Osteoblast (primary cell): ENCODE measurements at regions not wholly inside any gene's neighbourhood (a gene's known extent, or its start where the extent isn't known, plus 50 kb on each side); places are given as distances from the start of the nearest gene placed in this dataset.

ENCODE experiments used
- DNase-seq: peaks from one replicate; pipeline ENCODE4 v3.0.0; 2011; ENCODE audit warnings: low spot score, mixed read lengths; ENCODE audit not compliant: insufficient read length; ENCODE audit errors: missing footprints
- H2AFZ ChIP-seq: 2 replicates; pipeline ENCODE4 v1.6.0; 2011; ENCODE audit warnings: mild to moderate bottlenecking, low read length
- H3K27ac ChIP-seq: 2 replicates; pipeline ENCODE4 v1.5.1; 2011; ENCODE audit warnings: mild to moderate bottlenecking, low read depth, low read length, moderate library complexity
- H3K27me3 ChIP-seq: 2 replicates; pipeline ENCODE4 v1.6.0; 2012; ENCODE audit warnings: mild to moderate bottlenecking, control low read depth, inconsistent platforms, low read length, moderate library complexity; ENCODE audit not compliant: insufficient read depth
- H3K36me3 ChIP-seq: 2 replicates; pipeline ENCODE4 v1.5.1; 2011; ENCODE audit warnings: mild to moderate bottlenecking, low read length, control low read depth, moderate library complexity; ENCODE audit not compliant: insufficient read depth
- H3K4me1 ChIP-seq: 2 replicates; pipeline ENCODE4 v1.5.1; 2011; ENCODE audit warnings: mild to moderate bottlenecking, low read length, control low read depth, moderate library complexity; ENCODE audit not compliant: insufficient read depth
- H3K4me2 ChIP-seq: 2 replicates; pipeline ENCODE4 v1.6.0; 2011; ENCODE audit warnings: mild to moderate bottlenecking, low read length; ENCODE audit not compliant: insufficient read depth
- H3K4me3 ChIP-seq: fragments of 200-600 bp; sonication (generic); 3 replicates; pipeline ENCODE4 v1.5.1; 2012; ENCODE audit warnings: mild to moderate bottlenecking, low read length, inconsistent platforms; ENCODE audit not compliant: insufficient read depth
- H3K79me2 ChIP-seq: 2 replicates; pipeline ENCODE4 v1.6.0; 2012; ENCODE audit warnings: mild to moderate bottlenecking, low read length, control low read depth, inconsistent platforms; ENCODE audit not compliant: insufficient read depth
- H3K9me3 ChIP-seq: 2 replicates; pipeline ENCODE4 v1.5.1; 2011; ENCODE audit warnings: low read depth, low read length, control low read depth
- H4K20me1 ChIP-seq: 2 replicates; pipeline ENCODE4 v1.6.0; 2012; ENCODE audit warnings: mild to moderate bottlenecking, low read length, control low read depth; ENCODE audit not compliant: insufficient read depth
- TF ChIP-seq, protein P1 (sequence below): IDR thresholded peaks from 2 replicates; pipeline ENCODE4 v1.5.1; 2011; ENCODE audit warnings: mild to moderate bottlenecking, low read depth, low read length, moderate library complexity; ENCODE audit errors: extremely low read depth

DNA sequence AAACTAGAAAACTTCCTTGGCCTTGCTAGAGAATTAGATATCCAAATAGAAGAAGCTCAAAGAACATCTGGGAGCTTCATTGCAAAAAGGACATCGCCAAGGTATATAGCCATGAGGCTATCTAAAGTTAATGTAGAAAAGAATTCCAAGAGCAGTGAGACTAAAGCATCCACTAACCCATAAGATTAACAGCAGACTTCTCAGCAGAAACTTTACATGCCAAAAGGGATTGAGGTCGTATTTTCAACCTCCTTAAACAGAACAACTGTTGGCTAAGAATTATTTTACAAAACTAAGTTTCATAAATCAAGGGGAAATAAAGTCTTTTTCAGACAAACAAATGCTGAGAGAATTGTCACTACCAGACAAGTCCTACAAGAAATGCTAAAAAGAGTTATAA lies 149.1 kb upstream of the COL21A1 start:
- TF ChIP-seq, protein P1, sequence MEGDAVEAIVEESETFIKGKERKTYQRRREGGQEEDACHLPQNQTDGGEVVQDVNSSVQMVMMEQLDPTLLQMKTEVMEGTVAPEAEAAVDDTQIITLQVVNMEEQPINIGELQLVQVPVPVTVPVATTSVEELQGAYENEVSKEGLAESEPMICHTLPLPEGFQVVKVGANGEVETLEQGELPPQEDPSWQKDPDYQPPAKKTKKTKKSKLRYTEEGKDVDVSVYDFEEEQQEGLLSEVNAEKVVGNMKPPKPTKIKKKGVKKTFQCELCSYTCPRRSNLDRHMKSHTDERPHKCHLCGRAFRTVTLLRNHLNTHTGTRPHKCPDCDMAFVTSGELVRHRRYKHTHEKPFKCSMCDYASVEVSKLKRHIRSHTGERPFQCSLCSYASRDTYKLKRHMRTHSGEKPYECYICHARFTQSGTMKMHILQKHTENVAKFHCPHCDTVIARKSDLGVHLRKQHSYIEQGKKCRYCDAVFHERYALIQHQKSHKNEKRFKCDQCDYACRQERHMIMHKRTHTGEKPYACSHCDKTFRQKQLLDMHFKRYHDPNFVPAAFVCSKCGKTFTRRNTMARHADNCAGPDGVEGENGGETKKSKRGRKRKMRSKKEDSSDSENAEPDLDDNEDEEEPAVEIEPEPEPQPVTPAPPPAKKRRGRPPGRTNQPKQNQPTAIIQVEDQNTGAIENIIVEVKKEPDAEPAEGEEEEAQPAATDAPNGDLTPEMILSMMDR = no peak
- no peaks in the 10 kb centered on the region for H3K36me3 ChIP-seq
- no peak for DNase-seq
- H3K4me3 ChIP-seq = no peak overlapping the region
- H3K27ac ChIP-seq = no peak overlapping the region
- H3K27me3 ChIP-seq = no peaks in the 10 kb centered on the region
- H3K4me1 ChIP-seq = no peaks in the 10 kb centered on the region
- H4K20me1 ChIP-seq = no peaks in the 10 kb centered on the region
- H3K4me2 ChIP-seq = no peak overlapping the region
- H3K79me2 ChIP-seq = no peaks in the 10 kb centered on the region
- no peaks in the 10 kb centered on the region for H3K9me3 ChIP-seq
- no peak overlapping the region for H2AFZ ChIP-seq

DNA sequence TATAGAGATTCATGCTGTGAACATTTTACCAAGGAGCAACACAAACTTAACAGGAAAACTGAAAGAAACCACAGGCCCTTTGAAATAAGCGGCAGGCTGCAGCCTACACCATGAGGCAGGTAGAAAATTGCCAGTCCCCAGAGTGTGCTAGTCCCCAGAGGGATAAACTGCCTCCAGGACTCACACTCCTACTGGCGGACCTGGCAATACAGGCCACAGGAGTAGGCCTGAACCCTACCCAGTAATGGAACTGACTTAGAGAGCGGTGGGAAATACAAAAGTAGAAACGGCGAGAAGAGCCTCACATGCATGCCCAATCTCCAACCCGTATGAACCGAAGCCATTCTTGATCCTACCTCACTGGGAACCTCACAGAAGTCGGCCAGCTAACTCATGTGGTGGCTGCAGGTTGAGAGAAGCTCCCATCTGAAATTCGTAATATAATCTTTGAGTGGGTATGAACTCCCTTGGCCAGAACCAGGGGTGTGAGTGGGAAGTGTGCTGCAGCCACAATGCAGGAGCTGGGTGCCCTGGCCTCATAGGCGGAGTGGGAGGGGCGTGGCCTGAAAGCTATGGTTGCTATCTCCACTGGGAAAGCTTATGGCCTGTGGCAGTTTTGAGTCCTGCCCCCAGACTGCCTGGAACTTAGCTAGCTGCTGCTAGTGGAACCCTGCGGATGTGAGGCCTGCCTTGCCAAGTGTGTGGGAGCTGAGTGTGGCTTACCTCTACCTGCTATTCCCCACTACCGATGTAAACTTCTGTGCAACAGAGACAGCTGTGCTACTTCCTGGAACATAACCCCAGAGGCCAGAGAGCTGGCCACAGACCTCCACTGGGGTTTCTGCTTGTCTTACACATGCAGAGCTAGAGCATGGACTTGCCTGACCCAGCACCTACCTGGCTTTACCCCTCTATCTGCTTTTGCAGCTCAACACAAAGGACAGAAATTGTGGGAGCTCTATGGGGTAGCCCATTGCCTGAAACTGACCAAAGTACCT lies 146.5 kb upstream of the COL21A1 start:
- Histone ChIP-seq H4K20me1 (no peaks in the 10 kb centered on the region), H3K4me3 (no peak overlapping the region), H3K27ac (no peak overlapping the region), H3K79me2 (no peaks in the 10 kb centered on the region), H3K4me1 (no peaks in the 10 kb centered on the region), H2AFZ (no peak overlapping the region), H3K4me2 (no peak overlapping the region), H3K27me3 (no peaks in the 10 kb centered on the region), H3K36me3 (no peaks in the 10 kb centered on the region), H3K9me3 (no peaks in the 10 kb centered on the region)
- TF ChIP-seq, protein P1 = no peak
- DNase-seq = no peak

DNA sequence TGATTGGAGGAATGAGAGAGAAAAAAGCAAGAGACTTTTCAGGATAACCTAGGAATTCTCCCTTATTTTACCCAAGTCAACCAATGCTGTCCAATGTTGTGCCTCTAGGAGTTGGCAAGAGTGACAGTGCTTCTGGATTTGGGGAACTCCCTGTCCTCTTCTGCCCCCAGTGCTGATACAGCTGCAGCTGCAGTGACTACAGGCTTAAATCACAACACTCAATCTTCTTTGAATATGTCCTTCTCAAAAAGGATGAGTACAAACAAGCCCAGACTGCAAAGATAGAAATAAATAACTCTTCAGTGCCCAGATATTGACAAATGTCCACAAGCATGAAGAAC lies 141.0 kb upstream of the COL21A1 start:
- Histone ChIP-seq H3K36me3 (no peaks in the 10 kb centered on the region), H3K27ac (no peak overlapping the region), H3K4me1 (no peaks in the 10 kb centered on the region), H3K27me3 (no peaks in the 10 kb centered on the region), H2AFZ (no peak overlapping the region), H3K4me2 (no peak overlapping the region), H3K4me3 (no peak overlapping the region), H3K9me3 (no peaks in the 10 kb centered on the region), H4K20me1 (no peaks in the 10 kb centered on the region), H3K79me2 (no peaks in the 10 kb centered on the region)
- no peak for DNase-seq
- TF ChIP-seq, protein P1 = no peak

DNA sequence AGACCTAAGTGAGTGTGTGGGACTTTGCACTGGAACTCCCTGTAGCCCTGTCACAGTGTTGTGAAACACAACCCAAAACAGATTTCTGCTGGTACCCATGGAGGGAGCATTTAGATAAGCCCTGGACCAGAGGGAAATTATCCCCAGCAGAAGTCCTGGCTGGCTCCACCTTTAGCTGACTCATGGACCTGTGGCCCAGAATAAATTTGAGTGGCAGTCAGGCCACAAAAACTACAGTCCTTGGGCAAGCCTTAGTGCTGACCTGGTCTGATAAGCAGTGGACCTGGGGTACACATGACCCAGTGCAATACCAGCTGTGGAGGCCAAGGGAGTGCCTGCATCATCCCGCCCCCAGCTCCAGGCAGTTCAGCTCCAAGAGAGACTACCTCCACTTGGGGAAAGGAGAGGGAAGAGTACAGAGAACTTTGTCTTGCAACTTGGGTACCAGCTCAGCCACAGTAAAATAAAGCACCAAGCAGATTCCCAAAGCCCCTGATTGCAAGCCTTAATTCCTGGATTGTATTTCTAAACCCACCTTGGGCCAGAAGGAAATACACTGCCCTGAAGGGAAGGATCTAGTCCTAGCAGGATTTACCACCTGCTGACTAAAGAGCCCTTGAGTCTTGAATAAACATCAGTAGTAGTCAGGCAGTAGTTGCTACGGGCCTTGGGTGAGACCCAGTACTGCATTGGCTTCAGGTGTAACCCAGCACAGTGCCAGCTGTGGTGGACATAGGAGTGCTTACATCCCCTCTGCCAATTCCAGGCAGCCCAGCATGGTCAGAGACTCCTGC lies 140.4 kb upstream of the COL21A1 start:
- H3K4me3 ChIP-seq = no peak overlapping the region
- H4K20me1 ChIP-seq = no peaks in the 10 kb centered on the region
- no peaks in the 10 kb centered on the region for H3K36me3 ChIP-seq
- H3K27me3 ChIP-seq = no peaks in the 10 kb centered on the region
- H3K9me3 ChIP-seq = no peaks in the 10 kb centered on the region
- H3K4me2 ChIP-seq = no peak overlapping the region
- no peaks in the 10 kb centered on the region for H3K79me2 ChIP-seq
- TF ChIP-seq, protein P1 = no peak
- DNase-seq = no peak
- no peak overlapping the region for H2AFZ ChIP-seq
- H3K4me1 ChIP-seq = no peaks in the 10 kb centered on the region
- H3K27ac ChIP-seq = no peak overlapping the region
